ENCODE measurements at regions not wholly inside any gene's neighbourhood (a gene's known extent, or its start where the extent isn't known, plus 50 kb on each side); places are given as distances from the start of the nearest gene placed in this dataset.

DNA sequence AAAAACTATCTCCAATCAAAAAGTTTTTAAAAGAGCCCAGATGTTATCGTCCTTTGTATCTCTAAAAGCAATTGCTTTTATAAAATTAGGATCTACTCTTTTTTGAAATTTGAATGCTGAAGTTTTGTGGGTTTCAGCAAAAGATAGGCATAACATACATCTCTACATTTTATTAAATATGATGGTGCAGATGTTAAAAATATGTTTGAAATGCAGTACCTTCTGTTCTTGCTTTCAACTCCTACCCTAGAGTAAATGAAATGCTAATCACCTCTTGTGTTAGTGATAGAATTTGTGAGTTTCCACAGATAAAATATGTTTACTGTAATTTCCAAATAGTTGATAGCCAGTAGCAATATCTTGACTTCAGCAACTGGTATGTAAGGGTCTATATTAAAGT lies 95.7 kb upstream of the VPREB1 start:
- TF ChIP-seq, protein P1, sequence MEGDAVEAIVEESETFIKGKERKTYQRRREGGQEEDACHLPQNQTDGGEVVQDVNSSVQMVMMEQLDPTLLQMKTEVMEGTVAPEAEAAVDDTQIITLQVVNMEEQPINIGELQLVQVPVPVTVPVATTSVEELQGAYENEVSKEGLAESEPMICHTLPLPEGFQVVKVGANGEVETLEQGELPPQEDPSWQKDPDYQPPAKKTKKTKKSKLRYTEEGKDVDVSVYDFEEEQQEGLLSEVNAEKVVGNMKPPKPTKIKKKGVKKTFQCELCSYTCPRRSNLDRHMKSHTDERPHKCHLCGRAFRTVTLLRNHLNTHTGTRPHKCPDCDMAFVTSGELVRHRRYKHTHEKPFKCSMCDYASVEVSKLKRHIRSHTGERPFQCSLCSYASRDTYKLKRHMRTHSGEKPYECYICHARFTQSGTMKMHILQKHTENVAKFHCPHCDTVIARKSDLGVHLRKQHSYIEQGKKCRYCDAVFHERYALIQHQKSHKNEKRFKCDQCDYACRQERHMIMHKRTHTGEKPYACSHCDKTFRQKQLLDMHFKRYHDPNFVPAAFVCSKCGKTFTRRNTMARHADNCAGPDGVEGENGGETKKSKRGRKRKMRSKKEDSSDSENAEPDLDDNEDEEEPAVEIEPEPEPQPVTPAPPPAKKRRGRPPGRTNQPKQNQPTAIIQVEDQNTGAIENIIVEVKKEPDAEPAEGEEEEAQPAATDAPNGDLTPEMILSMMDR (IDR thresholded peaks at IDR 0.05; ENCODE audit: control extremely low read depth in 1 of 3, insufficient read depth in 1 of 3, low read depth in 1 of 3, low read length in 3 of 3), result no peak
- no peak for TF ChIP-seq RAD21 (IDR thresholded peaks at IDR 0.05 in 1 of 2, conservative IDR thresholded peaks at IDR 0.05 in 1 of 2; ENCODE audit: low read depth in 2 of 2, low read length in 2 of 2)
- TF ChIP-seq POLR2A (IDR thresholded peaks at IDR 0.05; ENCODE audit: control extremely low read depth in 1 of 2, low read depth in 2 of 2, low read length in 2 of 2), result no peak
- no peak for TF ChIP-seq SP1 (IDR thresholded peaks at IDR 0.05; ENCODE audit: low read depth, low read length)
- no peak for TF ChIP-seq EP300 (IDR thresholded peaks at IDR 0.05; ENCODE audit: borderline replicate concordance in 1 of 2, low read depth in 2 of 2, low read length in 2 of 2)
- TF ChIP-seq GABPA (IDR thresholded peaks at IDR 0.05; ENCODE audit: borderline replicate concordance, insufficient read depth, low read length), result no peak
